ENCODE measurements at regions not wholly inside any gene's neighbourhood (a gene's known extent, or its start where the extent isn't known, plus 50 kb on each side); places are given as distances from the start of the nearest gene placed in this dataset.

- TF ChIP-seq PRDM15 (CRISPR knock-in tag; IDR thresholded peaks at IDR 0.05): no peak
Measured at GRCh38 chr18:56431551-56431950, 206.8 kb downstream of the TXNL1 start (continued).

- BruUV-seq (replicated peaks): no TSS peak
- TF ChIP-seq MYB (IDR thresholded peaks at IDR 0.05; ENCODE audit: borderline replicate concordance, low read depth, low read length) (no peak), JUND (IDR thresholded peaks at IDR 0.05; ENCODE audit: low read depth, low read length) (no peak), ZBED1 (IDR thresholded peaks at IDR 0.05; ENCODE audit: borderline replicate concordance) (no peak), POU2F2 (IDR thresholded peaks at IDR 0.05; ENCODE audit: borderline replicate concordance, low read depth, low read length) (no peak), NR2C2 (IDR thresholded peaks at IDR 0.05; ENCODE audit: borderline replicate concordance, control insufficient read depth, insufficient read length, low read depth) (no peak), ETV6 (conservative IDR thresholded peaks at IDR 0.05 in 1 of 2, IDR thresholded peaks at IDR 0.05 in 1 of 2; ENCODE audit: borderline replicate concordance in 1 of 2, low read depth in 1 of 2) (no peak), ATF3 (IDR thresholded peaks at IDR 0.05; ENCODE audit: borderline replicate concordance, extremely low read depth, low read depth, low read length) (no peak), STAT1 (conservative IDR thresholded peaks at IDR 0.05) (no peak), BACH1 (IDR thresholded peaks at IDR 0.05; ENCODE audit: borderline replicate concordance) (no peak), MAX (IDR thresholded peaks at IDR 0.05; ENCODE audit: low read depth, low read length) (no peak)
- FAIRE-seq: no peak
Measured at GRCh38 chr18:56423626-56424025, 214.8 kb downstream of the TXNL1 start.

More at GRCh38 chr18:56423626-56424025, 214.8 kb downstream of the TXNL1 start:
- no peaks in the 10 kb centered on the region; the same call in 1 of the 3 replicates for H3K9me3 ChIP-seq (replicated peaks; ENCODE audit: control insufficient read depth, insufficient read depth, low read length)
- intact Hi-C loops (cut with micrococcal nuclease; ENCODE audit: unreplicated experiment): no loop called here
- ChIA-PET RAD21 (ENCODE audit: unreplicated experiment) (no interaction called here), POLR2A (no interaction called here), SMC1A (ENCODE audit: uncharacterized antibody, unreplicated experiment) (interaction anchor here (1.4 kb wide), 1 partner anchor 10 kb away, joined by 3 read pairs; no protein-coding TSS in a partner anchor), CTCF (no interaction called here)
- no peaks in the 10 kb centered on the region for H3K36me3 ChIP-seq (ENCODE audit: control insufficient read depth in 2 of 2, insufficient read depth in 2 of 2, low read length in 1 of 2)
- H3K27me3 ChIP-seq (replicated peaks in 1 of 2; ENCODE audit: control insufficient read depth in 2 of 2, insufficient read depth in 2 of 2, low read length in 1 of 2): no peaks in the 10 kb centered on the region
- no peak overlapping the region for H3K27ac ChIP-seq (ENCODE audit: control insufficient read depth, insufficient read depth)
- ATAC-seq (no peak), DNase-seq (ENCODE audit: low read depth, low spot score) (no peak)
- H3K79me2 ChIP-seq (ENCODE audit: control insufficient read depth, insufficient read depth, low read length): no peaks in the 10 kb centered on the region
- no peak overlapping the region for H3K4me2 ChIP-seq (ENCODE audit: control insufficient read depth, insufficient read depth)
- no peak overlapping the region for H2AFZ ChIP-seq (ENCODE audit: control insufficient read depth, low read depth, low read length)
- H3K9ac ChIP-seq (ENCODE audit: control insufficient read depth, insufficient read depth, low read length): no peak overlapping the region
- in situ Hi-C loops (cut with MboI): no loop called here
- no peak overlapping the region for H3K4me3 ChIP-seq
- H3K4me1 ChIP-seq (ENCODE audit: control insufficient read depth, insufficient read depth, low read length): no peaks in the 10 kb centered on the region
- no peaks in the 10 kb centered on the region for H4K20me1 ChIP-seq (ENCODE audit: control insufficient read depth, insufficient read depth)
